ENCODE measurements at regions not wholly inside any gene's neighbourhood (a gene's known extent, or its start where the extent isn't known, plus 50 kb on each side); places are given as distances from the start of the nearest gene placed in this dataset.
"Not testable (repeated sequence)": the region's sequence is repeated elsewhere in the genome, so short reads cannot be mapped to it uniquely, and the experiment has no call there.

DNA sequence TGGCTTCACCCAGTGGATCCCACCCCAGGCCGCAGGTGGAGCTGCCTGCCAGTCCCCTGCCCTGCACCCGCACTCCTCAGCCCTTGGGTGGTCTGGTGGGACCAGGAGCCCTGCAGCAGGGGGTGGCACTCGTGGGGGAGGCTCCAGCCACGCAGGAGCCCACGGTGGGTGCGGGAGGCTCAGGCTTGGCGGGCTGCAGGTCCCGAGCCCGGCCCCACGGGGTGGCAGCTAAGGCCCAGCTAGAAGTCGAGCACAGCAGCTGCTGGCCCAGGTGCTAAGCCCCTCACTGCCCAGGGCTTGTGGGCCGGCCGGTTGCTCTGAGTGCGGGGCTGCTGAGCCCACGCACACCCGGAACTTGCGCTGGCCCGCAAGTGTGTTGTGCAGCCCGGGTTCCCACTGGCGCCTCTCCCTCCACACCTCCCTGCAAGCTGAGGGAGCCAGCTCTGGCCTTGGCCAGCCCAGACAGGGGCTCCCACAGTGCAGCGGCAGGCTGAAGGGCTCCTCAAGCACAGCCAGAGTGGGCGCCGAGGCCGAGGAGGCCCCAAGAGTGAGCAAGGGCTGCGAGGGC, 222.6 kb upstream of the LUZP2 start:
- DNase-seq (ENCODE audit: low spot score), result not testable (repeated sequence)

DNA sequence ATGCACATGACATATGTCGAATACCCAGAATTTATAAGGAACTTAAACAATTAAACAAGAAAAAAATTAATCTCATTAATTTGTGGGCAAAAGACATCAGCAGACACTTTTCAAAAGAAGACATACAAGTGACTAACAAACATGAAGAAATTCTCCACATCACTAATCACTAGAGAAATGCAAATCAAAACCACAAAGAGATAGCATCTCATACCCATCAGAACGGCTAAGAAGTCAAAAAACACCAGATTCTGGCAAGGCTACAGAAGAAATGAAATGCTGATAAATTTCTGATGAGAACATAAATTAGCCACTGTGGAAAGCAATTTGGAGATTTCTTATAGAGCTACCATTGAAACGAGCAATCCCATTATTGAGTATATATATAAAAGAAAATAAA, 210.6 kb upstream of the LUZP2 start:
- no peak for DNase-seq (ENCODE audit: low spot score)

DNA sequence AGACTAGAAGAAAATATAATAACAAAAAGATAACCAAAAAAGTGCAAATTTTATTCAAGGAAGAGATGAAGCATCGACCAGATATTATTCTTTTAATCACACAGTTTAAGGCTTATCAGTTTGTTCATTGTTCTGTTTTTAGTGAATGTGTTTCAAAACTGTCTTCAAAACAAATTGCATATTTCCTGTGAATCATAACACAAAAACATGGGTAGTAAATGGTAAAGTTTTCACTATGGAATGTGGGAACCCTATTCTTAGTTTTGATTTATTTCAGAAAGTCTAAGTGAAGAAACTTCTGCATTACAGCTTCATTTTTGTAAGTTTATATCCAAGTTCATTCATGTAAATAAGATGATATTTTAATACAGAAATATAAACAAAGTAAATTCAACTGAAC, 207.6 kb upstream of the LUZP2 start:
- DNase-seq (ENCODE audit: low spot score), result no peak

DNA sequence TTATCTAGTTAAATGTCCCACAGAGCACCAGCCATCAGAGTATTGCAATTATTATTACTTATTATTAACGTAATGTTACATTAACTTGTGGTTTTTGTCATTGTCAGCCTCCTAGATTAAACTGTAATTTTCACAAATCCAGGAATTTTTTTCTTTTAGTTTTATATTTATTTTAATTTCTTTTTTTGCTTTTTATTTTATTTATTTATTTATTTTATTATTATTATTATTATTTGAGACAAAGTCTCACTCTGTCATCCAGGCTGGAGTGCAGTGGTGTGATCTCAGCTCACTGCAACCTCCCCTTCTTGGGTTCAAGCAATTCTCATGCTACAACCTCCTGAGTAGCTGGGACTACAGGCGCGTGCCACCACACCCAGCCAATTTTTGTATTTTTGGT, 202.9 kb upstream of the LUZP2 start:
- no peak for DNase-seq (ENCODE audit: low spot score)

DNA sequence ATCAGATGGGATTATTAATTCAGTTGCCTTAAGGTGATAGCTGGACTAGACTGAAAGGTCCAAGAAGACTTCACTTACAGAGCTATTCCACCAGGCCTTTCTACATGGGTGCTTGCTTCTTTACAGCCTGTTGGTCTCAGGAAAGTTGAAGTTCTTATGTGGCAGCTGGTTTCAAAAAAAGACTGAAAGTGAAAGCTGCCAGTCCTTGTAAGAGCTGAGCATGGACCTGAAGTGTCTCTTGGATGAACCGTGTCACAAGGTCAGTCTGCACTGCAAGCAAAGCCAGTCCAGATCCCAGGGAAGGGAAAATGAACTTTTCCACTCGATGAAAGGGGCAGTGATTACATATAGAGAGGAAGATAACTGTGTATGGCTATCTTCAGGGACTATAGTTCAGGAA, 201.5 kb upstream of the LUZP2 start:
- DNase-seq (ENCODE audit: low spot score), result no peak

DNA sequence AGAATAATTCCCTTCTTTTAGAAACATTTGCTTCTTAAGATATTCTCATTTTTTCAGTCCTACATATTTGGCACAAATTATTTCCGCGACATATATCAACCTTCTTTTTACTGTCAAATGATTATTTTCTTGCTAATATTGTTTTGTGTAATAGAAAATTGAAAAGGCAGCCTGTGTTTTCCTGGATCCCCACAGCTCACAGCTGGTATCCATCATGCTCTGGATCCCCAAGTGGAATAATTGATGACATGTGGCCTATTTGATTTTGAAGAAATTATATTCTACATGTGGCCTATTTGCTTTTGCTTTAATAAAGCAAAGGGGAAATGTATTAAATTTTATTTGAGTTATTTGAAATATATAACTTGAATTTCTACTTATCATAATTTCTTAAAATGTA, 199.4 kb upstream of the LUZP2 start:
- no peak for DNase-seq (ENCODE audit: low spot score)

DNA sequence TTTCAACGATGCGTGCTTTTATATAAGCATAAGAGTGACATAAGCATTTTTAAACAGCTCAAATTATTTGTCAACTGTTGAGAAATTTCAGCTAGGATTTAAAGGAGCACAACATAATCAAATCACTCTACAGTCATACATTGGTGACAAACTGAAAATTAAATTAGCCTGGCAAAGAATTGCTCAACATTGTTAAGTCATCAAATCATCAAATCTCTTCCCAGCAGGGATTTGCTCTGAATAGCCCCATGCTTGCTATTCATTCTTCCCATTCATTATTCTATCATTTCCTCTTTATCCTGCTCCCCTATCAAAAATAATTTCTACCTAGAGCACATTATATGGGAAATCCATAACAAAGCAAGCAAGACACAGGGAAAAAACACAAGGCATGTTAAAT, 198.7 kb upstream of the LUZP2 start:
- DNase-seq (ENCODE audit: low spot score), result no peak

DNA sequence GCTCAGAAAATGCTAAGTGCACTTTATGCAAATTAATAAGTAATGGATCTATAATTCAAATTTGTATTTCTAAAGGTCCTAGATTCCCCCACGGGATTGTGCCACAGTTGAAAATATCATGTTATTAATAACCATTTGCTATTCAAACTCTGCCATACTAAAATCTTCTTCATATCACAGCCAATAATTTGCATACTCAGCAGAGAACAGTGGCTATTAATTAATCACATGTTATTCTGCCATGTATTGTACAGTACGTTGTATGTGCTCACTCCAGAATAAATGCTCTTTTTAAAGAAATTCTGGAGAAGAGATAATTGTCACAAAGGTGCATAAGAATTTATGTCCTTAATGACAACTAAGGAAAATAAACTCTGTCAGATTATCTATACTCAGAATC, 184.9 kb upstream of the LUZP2 start:
- no peak for DNase-seq (ENCODE audit: low spot score)

DNA sequence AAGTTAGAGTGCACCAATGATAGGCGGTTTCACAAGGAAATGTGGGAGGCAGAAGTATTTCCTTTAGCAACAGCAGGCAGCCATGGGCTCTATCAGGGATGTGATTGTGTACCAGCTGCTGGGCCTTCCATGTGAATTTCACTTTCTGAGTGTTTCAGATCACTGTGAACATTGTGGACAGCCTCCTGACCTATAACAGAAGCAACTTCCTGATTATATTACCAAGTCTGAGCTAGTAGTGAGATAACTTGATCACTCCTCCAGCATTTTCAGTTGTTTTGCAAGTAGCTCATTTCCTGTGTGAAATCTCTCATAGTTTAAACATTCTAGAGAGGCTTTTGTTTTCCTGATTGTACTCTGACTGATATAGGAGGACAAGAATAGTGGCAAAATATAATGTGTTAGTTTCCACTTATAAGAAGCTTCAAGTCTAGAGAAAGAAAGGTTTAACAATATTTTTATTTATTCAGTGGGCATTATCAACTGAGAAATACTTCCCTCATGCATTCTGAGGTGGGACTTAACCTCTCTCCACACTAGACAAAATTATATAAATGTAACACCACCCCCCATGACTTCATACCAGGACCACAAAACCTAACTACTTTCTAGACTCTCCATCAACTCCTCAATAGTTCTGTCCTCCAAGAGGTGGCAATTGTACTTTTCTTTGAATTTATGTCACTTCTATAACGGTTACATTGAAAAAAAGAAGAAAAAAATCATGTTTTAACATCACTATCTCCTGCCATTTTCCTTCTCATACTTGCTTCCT, 184.2 kb upstream of the LUZP2 start:
- DNase-seq (ENCODE audit: low spot score), result no peak

DNA sequence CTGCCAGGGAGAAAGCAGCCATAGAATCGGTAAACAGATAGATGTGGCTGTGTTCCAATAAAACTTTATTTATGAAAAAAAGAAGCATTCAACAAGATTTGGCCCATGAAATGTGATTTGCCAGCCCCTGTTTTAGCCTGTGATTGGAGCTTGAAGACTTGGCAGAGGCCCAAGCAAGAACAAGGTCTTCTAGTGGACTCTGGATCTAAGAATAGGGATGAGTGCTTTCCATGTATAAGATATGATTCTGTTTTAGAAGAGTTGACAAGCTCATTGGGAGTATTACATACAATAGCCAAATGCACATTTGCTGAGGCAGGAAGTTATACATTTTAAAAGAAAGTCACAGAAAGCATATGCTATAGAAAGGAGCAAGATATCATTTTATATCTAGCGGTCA, 175.6 kb upstream of the LUZP2 start:
- DNase-seq (ENCODE audit: low spot score), result no peak

DNA sequence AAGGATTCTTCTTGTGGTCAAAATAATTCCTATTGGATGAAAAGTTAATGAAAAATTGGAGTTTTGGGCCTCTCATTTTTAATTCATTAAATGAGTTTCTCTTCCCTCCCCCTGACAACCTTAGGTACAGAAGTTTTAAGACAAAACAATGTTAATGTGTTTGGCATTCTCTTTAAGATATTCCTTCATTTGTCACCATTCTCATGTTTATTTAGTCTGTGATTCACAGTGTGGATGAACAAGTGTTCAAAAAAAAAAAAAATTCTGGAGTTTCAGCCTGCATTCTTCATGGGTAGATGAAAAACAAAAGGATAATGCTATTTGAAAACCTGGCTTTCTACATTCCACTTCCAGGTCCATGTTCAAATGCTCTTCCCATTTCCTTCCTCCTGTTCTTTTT, 172.6 kb upstream of the LUZP2 start:
- peak; percentile 4 for DNase-seq (ENCODE audit: low spot score)

DNA sequence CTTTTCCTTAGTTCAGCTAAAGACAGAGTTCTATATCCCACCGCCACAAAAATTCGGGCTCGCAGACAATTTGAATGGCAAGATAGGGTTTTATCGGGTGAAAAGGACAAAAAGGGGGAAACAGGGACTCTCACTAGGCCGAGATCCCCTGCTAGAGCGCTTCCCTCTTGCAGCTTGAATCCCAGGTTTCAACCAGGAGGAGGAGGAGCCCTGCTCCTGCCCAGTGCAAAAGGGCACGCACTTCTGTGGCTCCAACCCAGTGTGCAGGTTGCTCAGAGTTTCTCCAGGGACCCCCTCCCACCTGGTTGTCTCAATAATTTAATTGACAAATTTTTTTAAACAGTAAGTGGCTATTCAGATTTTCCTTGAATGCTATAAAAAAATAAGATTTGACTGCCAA, 152.6 kb upstream of the LUZP2 start:
- no peak for DNase-seq (ENCODE audit: low spot score)

DNA sequence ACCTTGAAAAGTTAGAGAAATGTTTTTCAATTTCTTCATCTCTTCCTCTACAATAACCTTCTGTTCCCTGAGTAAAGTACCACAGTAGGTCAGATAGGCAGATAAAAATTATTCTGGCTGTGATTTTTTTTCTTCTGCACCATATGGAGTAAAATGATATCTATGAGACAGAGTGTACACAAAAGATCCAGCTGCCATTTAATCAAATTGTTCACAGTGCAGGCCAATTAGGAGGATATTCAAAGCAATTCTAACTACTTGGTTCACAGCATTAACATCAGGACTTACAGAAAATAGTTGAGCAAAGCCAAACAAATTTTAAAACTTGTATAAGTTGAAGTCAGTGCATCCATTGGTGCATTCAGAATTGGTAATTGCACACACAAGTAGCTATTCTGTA, 147.9 kb upstream of the LUZP2 start:
- no peak for DNase-seq (ENCODE audit: low spot score)

DNA sequence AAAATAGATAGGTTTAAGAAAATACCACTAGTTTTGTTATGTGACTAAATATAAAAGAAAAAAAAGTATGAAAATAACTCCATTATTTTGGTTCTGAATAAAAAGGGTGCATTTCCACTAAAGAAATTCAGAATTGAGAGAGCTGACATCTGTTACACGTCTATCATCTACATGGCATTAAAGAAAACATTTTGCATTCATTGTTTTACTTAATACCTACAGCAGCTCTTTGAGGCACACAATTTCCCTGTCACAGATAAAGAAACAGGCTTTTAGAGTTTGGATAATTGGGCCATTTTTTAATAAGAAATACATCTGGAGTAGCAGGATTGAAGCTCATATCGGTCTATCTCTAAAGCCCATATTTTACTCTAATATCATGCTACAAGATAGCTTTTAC, 145.7 kb upstream of the LUZP2 start:
- DNase-seq (ENCODE audit: low spot score), result no peak

DNA sequence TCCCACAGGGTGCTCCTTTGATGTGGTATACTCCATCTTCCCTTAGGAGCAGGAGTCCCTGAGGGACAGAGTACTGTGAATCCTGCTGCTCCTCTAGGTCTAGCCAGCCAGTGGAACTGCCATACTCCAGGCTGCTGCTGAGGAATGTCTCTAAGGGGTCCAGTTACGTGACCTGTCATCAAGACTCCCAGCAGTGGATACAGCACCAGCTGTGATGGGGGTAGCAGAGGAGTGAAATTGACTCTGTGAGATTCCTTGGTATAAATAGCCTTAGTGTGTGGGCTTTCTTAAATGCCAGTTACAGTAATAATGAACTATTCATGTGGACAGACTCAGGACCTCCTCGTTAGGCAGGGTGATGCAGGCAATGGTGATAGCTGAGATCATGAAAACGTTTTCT, 140.4 kb upstream of the LUZP2 start:
- DNase-seq (ENCODE audit: low spot score), result no peak

DNA sequence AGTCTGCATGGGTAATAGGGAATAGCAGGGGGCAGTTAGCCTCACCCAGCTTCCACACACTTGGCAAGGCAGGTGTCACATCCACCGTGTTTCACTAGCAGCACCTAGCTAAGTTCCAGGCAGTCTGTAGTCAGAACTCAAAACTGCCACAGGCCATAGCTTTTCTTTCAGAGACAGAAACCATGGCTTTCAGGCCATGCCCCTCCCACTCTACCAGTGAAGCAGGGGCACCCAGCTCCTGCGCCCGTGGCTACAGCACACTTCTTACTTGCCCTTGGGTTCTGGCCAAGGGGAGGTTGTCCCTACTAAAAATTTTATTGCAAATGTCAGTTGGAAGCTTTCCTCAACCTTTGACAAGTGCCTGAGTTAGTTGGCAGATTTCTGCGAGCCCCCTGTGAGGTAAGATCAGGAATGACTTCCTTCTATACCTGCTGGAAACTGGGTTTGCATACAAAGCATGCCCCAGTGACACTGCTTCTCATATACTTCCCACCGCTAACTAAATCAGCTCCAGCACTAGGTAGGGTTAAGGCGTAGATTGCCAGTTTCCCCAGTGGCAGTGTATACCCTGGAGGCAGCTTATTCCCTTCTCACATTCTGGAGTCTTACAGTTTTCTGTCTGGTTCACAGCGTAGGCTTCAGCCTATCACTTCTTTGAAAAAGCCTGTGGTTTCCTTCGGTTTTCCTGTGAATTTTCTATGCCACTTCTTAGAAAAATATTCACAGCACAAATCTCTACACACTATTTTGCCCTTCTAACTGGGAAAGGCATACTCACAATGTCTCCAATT, 139.0 kb upstream of the LUZP2 start:
- no peak for DNase-seq (ENCODE audit: low spot score)

DNA sequence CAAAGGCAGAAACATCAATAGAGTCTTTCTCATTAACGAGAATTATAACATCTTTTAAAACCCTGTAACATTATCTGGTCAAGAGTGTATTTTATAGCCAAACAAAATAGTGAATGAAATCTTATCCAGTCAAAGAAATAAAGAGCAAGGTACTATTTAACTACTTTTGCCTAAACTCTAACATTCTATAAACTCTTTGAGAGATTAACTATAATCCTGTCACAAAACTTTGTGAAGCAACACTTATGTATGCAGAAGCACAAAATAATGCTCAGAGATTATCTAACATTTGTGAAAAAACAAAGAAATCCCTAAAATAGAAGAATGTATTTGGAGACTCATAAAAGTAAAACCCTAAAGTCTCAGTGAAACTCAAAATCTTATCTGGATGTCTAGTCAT, 124.4 kb upstream of the LUZP2 start:
- DNase-seq (ENCODE audit: low spot score), result no peak

DNA sequence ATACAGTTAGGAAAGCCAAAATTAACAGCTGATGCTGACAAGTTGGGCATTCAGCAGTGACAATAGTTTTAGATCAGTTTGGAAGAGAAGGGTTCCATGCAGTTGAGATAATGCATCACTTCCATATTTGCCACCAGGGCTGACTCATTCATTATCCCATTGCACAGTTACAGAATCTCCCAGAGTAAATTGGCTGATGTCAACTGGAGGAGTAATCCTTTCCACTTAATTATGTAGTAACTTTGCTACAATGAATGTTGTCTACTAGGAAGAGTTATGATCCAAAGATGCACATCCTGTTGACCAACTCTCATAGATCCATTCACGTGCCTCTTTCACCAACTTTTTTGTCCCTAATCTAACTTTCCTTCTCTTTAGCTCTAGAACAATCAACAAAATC, 123.3 kb upstream of the LUZP2 start:
- DNase-seq (ENCODE audit: low spot score), result no peak

DNA sequence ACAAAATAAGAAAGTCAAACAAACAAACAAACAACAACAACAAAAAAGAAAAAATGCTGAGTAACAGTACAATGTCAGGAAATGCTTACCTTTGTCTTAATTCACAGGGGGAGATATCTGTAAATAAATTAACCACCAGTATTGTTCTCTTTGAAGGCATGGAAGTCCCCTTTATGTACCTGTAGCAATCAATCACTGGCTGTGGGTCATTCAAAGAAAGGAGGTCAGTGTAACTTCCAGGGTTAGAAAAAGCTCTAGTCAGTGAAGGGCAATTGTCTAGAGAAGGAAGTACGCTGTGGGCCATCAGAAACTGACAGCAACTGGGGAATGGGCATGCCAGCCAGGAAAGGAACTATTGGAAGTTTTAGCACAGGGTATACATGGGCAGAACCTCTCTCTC, 121.5 kb upstream of the LUZP2 start:
- no peak for DNase-seq (ENCODE audit: low spot score)

DNA sequence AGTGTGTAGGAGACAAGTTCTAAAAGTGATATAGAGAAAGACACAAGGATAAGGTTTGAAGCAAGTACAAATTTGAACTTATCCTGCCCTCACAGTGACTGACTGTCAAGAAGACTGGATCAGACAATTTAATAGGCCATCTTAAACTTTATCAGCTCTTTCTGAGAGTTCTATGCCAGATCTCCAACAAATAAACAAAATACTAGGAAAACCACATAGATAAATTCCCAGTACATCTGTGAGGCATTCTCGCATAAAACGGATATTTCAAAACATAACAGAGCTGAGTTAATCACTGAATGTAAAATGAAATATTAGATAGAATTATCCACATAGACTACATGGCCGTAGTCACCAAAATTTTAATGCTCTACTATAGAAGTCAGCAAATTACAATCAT, 120.9 kb upstream of the LUZP2 start:
- DNase-seq (ENCODE audit: low spot score), result no peak

DNA sequence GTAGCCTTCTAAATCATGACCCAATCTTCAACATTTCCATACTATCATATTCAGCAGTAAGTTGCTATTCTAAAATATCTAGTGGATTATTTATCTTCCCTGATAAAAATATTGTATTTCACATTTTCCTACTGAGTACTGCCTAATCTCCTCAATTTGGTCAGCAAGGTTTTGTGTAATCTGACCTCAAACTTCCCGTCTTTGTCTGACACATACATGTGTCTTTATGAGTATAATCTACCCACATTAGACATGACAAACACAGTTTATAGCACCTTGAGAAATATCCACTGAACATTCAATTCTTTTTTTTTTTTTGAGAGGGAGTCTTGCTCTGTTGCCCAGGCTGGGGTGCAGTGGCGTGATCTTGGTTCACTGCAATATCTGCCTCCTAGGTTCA, 113.7 kb upstream of the LUZP2 start:
- DNase-seq (ENCODE audit: low spot score), result no peak

DNA sequence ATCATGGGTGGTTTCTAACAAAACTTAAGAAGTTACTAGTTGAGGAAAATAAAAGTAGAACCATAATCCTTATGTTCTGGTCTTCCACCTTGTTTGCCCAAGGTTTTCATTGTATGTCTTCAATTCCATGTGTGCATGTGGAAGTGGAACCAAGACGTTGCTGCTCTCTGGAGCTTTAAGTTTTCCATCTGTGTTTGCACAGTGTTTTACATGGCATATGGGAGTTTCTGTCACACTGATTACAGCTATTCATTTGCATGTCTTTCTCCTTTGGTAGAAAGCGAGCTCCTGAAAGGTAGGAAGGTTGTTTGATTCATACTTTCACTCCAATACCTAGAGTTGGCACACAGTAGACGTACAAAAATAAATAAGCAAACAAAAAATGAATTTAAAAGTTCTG, 112.6 kb upstream of the LUZP2 start:
- DNase-seq (ENCODE audit: low spot score), result no peak
